ENCODE measurements at regions not wholly inside any gene's neighbourhood (a gene's known extent, or its start where the extent isn't known, plus 50 kb on each side); places are given as distances from the start of the nearest gene placed in this dataset.

- no peaks in the 10 kb centered on the region for H3K27me3 ChIP-seq (ENCODE audit: control insufficient read depth, insufficient read depth, low read length)
- no peak for TF ChIP-seq CTCF (IDR thresholded peaks at IDR 0.05; ENCODE audit: borderline replicate concordance, extremely low read depth, insufficient read depth)
- H3K9ac ChIP-seq (ENCODE audit: low read length in 3 of 3): peak overlapping the region in 2 of 3 donors; percentile 46 to 90
- no peaks in the 10 kb centered on the region for H3K9me3 ChIP-seq (ENCODE audit: control insufficient read depth in 2 of 3, insufficient read depth in 1 of 3, low read length in 3 of 3)
- intact Hi-C loops (cut with DNase I): no loop called here
- H3K27ac ChIP-seq (ENCODE audit: low read depth in 2 of 2, low read length in 2 of 2): peak overlapping the region in 1 of 2 donors; percentile 59
- peak overlapping the region; percentile 61 to 89 (median 66) for H3K4me3 ChIP-seq (ENCODE audit: low read length in 3 of 3)
- no peaks in the 10 kb centered on the region for H3K36me3 ChIP-seq (ENCODE audit: control insufficient read depth in 2 of 3, insufficient read depth in 3 of 3, low read length in 3 of 3)
- peaks cover 0 to 2% (median 0%) of the 10 kb centered on the region in 3 donors for H3K4me1 ChIP-seq (ENCODE audit: control insufficient read depth in 2 of 3, insufficient read depth in 2 of 3, low read depth in 1 of 3, low read length in 3 of 3)
- DNase-seq: peak; percentile 79 to 98 (median 96)
- no peak for FAIRE-seq
These were observed 124.6 kb upstream of the BTN3A2 start for GRCh38 chr6:26240157-26241032.

GRCh38 chr6:26241033-26241895 lies 123.7 kb upstream of the BTN3A2 start:
- no peak for TF ChIP-seq CTCF (IDR thresholded peaks at IDR 0.05; ENCODE audit: borderline replicate concordance, extremely low read depth, insufficient read depth)
- FAIRE-seq (no peak), DNase-seq (peak in 4 of 5 donors; percentile 63 to 74 (median 70))
- Histone ChIP-seq H3K9me3 (ENCODE audit: control insufficient read depth in 2 of 3, insufficient read depth in 1 of 3, low read length in 3 of 3) (no peaks in the 10 kb centered on the region), H3K27me3 (ENCODE audit: control insufficient read depth, insufficient read depth, low read length) (no peaks in the 10 kb centered on the region), H3K4me3 (ENCODE audit: low read length in 3 of 3) (peak overlapping the region; percentile 61 to 89 (median 66)), H3K4me1 (ENCODE audit: control insufficient read depth in 2 of 3, insufficient read depth in 2 of 3, low read depth in 1 of 3, low read length in 3 of 3) (peaks cover 0 to 2% (median 0%) of the 10 kb centered on the region in 3 donors), H3K36me3 (ENCODE audit: control insufficient read depth in 2 of 3, insufficient read depth in 3 of 3, low read length in 3 of 3) (no peaks in the 10 kb centered on the region), H3K9ac (ENCODE audit: low read length in 3 of 3) (peak overlapping the region in 2 of 3 donors; percentile 46 to 90), H3K27ac (ENCODE audit: low read depth in 2 of 2, low read length in 2 of 2) (peak overlapping the region in 1 of 2 donors; percentile 59)
- intact Hi-C loops (cut with DNase I): no loop called here

GRCh38 chr6:26243132-26243531 lies 121.9 kb upstream of the BTN3A2 start:
- H3K4me3 ChIP-seq (ENCODE audit: low read length in 3 of 3): no peak overlapping the region
- TF ChIP-seq CTCF (IDR thresholded peaks at IDR 0.05; ENCODE audit: borderline replicate concordance, extremely low read depth, insufficient read depth): no peak
- no peak overlapping the region for H3K27ac ChIP-seq (ENCODE audit: low read depth in 2 of 2, low read length in 2 of 2)
- intact Hi-C loops (cut with DNase I): no loop called here
- no peak overlapping the region for H3K9ac ChIP-seq (ENCODE audit: low read length in 3 of 3)
- no peaks in the 10 kb centered on the region for H3K9me3 ChIP-seq (ENCODE audit: control insufficient read depth in 2 of 3, insufficient read depth in 1 of 3, low read length in 3 of 3)
- DNase-seq (no peak), FAIRE-seq (no peak)
- H3K36me3 ChIP-seq (ENCODE audit: control insufficient read depth in 2 of 3, insufficient read depth in 3 of 3, low read length in 3 of 3): no peaks in the 10 kb centered on the region
- peaks cover 0 to 2% (median 0%) of the 10 kb centered on the region in 3 donors for H3K4me1 ChIP-seq (ENCODE audit: control insufficient read depth in 2 of 3, insufficient read depth in 2 of 3, low read depth in 1 of 3, low read length in 3 of 3)
- no peaks in the 10 kb centered on the region for H3K27me3 ChIP-seq (ENCODE audit: control insufficient read depth, insufficient read depth, low read length)

All from kidney (tissue), 13 donors.